Panc1 (cell line): ENCODE measurements at regions not wholly inside any gene's neighbourhood (a gene's known extent, or its start where the extent isn't known, plus 50 kb on each side); places are given as distances from the start of the nearest gene placed in this dataset.

Experiments used
- ATAC-seq: fragments of 200-7000 bp; cut with Tn5 transposase; 2 replicates; pipeline ENCODE4 v1.9.1; 2020; ENCODE audit warnings: mild to moderate bottlenecking, moderate library complexity
- BruUV-seq: library from RNA; stranded (reverse); fragments of 400-500 nt; replicated peaks from 2 replicates; lab custom pipeline; 2021; lab: Mats Ljungman, UMichigan
- CTCF ChIA-PET: fragments of 300-600 bp; sonication (Branson Sonifier 250); formaldehyde crosslinking; loops from one replicate; lab custom pipeline; 2022; ENCODE audit warnings: antibody characterized with exemption; lab: Charles Lee
- POLR2A ChIA-PET: fragments of 300-600 bp; sonication (Branson Sonifier 250); formaldehyde crosslinking; loops from one replicate; lab custom pipeline; 2022; ENCODE audit warnings: antibody characterized with exemption; lab: Charles Lee
- DNase-seq: peaks from one replicate; pipeline ENCODE4 v3.0.0-alpha.2; 2010; ENCODE audit warnings: low read depth, low spot score
- H3K27ac ChIP-seq: 2 replicates; pipeline ENCODE4 v1.5.1; 2011; ENCODE audit warnings: mild to moderate bottlenecking, low read length, inconsistent platforms
- H3K27me3 ChIP-seq: fragments of 200-500 bp; sonication (Bioruptor generic); 2 replicates; pipeline ENCODE4 v1.6.0; 2014; ENCODE audit warnings: low read length, inconsistent platforms; ENCODE audit not compliant: control insufficient read depth, insufficient read depth
- H3K36me3 ChIP-seq: fragments of 200-500 bp; sonication (Bioruptor generic); 2 replicates; pipeline ENCODE4 v1.5.1; 2014; ENCODE audit warnings: inconsistent platforms, mild to moderate bottlenecking, low read length, moderate library complexity; ENCODE audit not compliant: control insufficient read depth, insufficient read depth
- H3K4me1 ChIP-seq: 2 replicates; pipeline ENCODE4 v1.5.1; 2011; ENCODE audit warnings: inconsistent platforms, mild to moderate bottlenecking, low read length, moderate library complexity; ENCODE audit not compliant: control insufficient read depth, insufficient read depth
- H3K4me3 ChIP-seq, 2 experiments: 2 replicates each; pipeline ENCODE4 v1.5.1; 2011 to 2012; ENCODE audit warnings: low read depth in 2 of 2, low read length in 2 of 2, mild to moderate bottlenecking in 2 of 2, inconsistent platforms in 1 of 2, moderate library complexity in 1 of 2
- H3K9me3 ChIP-seq: fragments of 200-500 bp; sonication (Bioruptor generic); 2 replicates; pipeline ENCODE4 v1.5.1; 2014; ENCODE audit warnings: low read depth, mild to moderate bottlenecking, inconsistent platforms, low read length, moderate library complexity; ENCODE audit not compliant: control insufficient read depth, insufficient read depth
- CTCF ChIP-seq: fragments of 450-650 bp; IDR thresholded peaks from 2 replicates; pipeline ENCODE4 v1.5.1; 2017; ENCODE audit warnings: mild to moderate bottlenecking
- POLR2AphosphoS5 ChIP-seq: IDR thresholded peaks from 2 replicates; pipeline ENCODE4 v1.6.1; 2012; ENCODE audit warnings: mild to moderate bottlenecking, low read depth, low read length, moderate library complexity
- REST ChIP-seq, 2 experiments: IDR thresholded peaks; 2 replicates each; pipeline ENCODE4 v1.6.1; 2011 to 2012; ENCODE audit warnings: low read depth in 2 of 2, control low read depth in 1 of 2, low read length in 1 of 2, mild to moderate bottlenecking in 1 of 2, moderate library complexity in 1 of 2; ENCODE audit not compliant: insufficient read depth in 1 of 2
- SIN3A ChIP-seq: IDR thresholded peaks from 2 replicates; pipeline ENCODE4 v1.6.1; 2012; ENCODE audit warnings: low read depth, mild to moderate bottlenecking, low read length, moderate library complexity, borderline replicate concordance; ENCODE audit not compliant: insufficient read depth
- TCF7L2 ChIP-seq: IDR thresholded peaks from 2 replicates; pipeline ENCODE4 v1.6.1; 2011; ENCODE audit warnings: mild to moderate bottlenecking, low read depth, low read length, inconsistent platforms
- in situ Hi-C: cut with HindIII; loops from 2 replicates; pipeline ENCODE4 v1.10.0; 2016; ENCODE audit warnings: low sequenced_read_pairs, low pct_unique_long_range_greater_than_20kb
- intact Hi-C: fragments of 100-400 bp; cut with micrococcal nuclease; formaldehyde crosslinking; loops from one replicate; pipeline ENCODE4 v1.10.0; 2022; ENCODE audit not compliant: unreplicated experiment

DNA sequence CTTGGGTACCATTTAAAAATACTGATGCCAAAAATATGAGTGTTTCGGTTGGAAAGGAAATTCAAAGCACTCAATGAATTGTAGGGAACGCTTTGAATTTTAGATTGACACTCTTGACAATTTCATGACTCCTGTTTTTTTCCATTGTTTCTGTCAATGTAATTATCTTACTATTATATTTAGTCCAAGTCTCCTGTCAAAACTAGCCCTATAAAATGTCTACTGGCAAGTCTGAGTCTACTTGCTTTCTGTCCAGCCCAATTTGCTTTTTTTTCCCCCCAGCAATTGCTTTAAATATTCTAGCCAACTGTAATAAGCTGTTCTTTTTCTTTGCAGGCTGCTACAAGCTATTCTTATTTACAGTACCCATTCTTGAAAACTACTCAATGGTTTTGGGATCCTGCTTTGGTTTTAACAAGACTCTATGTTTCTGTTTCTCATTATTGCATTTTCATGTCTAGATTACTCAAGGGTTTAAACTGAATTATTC lies 1103.9 kb upstream of the GJE1 start:
- no peak for ATAC-seq
- intact Hi-C loops, result no loop called here
- in situ Hi-C loops, result no loop called here
- ChIA-PET POLR2A (no interaction called here), CTCF (no interaction called here)
- DNase-seq, result no peak
- BruUV-seq, result no TSS peak
- Histone ChIP-seq H3K36me3 (no peaks in the 10 kb centered on the region), H3K9me3 (no peaks in the 10 kb centered on the region), H3K4me1 (no peaks in the 10 kb centered on the region), H3K4me3 (no peak overlapping the region), H3K27me3 (no peaks in the 10 kb centered on the region), H3K27ac (no peak overlapping the region)
- no peak for TF ChIP-seq POLR2AphosphoS5
- TF ChIP-seq REST (IDR thresholded peaks at IDR 0.05; ENCODE audit: insufficient read depth in 1 of 2, low read depth in 2 of 2, low read length in 1 of 2), result no peak
- TF ChIP-seq SIN3A, result no peak
- TF ChIP-seq CTCF, result no peak
- TF ChIP-seq TCF7L2, result no peak

- Histone ChIP-seq H3K27me3 (no peaks in the 10 kb centered on the region), H3K36me3 (no peaks in the 10 kb centered on the region), H3K9me3 (no peaks in the 10 kb centered on the region), H3K4me1 (no peaks in the 10 kb centered on the region), H3K27ac (no peak overlapping the region), H3K4me3 (no peak overlapping the region)
- no TSS peak for BruUV-seq
- no peak for ATAC-seq
- DNase-seq, result no peak
- TF ChIP-seq TCF7L2 (no peak), POLR2AphosphoS5 (no peak), CTCF (no peak), REST (IDR thresholded peaks at IDR 0.05; ENCODE audit: insufficient read depth in 1 of 2, low read depth in 2 of 2, low read length in 1 of 2) (no peak), SIN3A (no peak)
- ChIA-PET POLR2A (no interaction called here), CTCF (no interaction called here)
- intact Hi-C loops (no loop called here), in situ Hi-C loops (no loop called here)
These were observed 1106.2 kb upstream of the GJE1 start for GRCh38 chr6:141026504-141026903.
